ENCODE measurements at regions not wholly inside any gene's neighbourhood (a gene's known extent, or its start where the extent isn't known, plus 50 kb on each side); places are given as distances from the start of the nearest gene placed in this dataset.

- Histone ChIP-seq H3K9me3 (ENCODE audit: low read depth) (no peaks in the 10 kb centered on the region), H3K4me1 (ENCODE audit: insufficient read depth) (no peaks in the 10 kb centered on the region), H2AFZ (no peak overlapping the region), H3K27ac (no peak overlapping the region), H3K36me3 (replicated peaks; ENCODE audit: insufficient read depth, low read depth) (no peaks in the 10 kb centered on the region), H4K20me1 (ENCODE audit: insufficient read depth, poor library complexity, severe bottlenecking) (no peaks in the 10 kb centered on the region), H3K4me2 (no peak overlapping the region), H3K79me2 (no peaks in the 10 kb centered on the region), H3K27me3 (no peaks in the 10 kb centered on the region), H3K4me3 (no peak overlapping the region), H3K9me2 (replicated peaks; ENCODE audit: insufficient read depth) (no peaks in the 10 kb centered on the region)
- TF ChIP-seq EZH2phosphoT487 (IDR thresholded peaks at IDR 0.05; ENCODE audit: low read depth, severe bottlenecking, unreplicated experiment), result no peak
- no peak for TF ChIP-seq EZH2 (IDR thresholded peaks at IDR 0.05; ENCODE audit: borderline replicate concordance)
- no peak for TF ChIP-seq CTCF (IDR thresholded peaks at IDR 0.05; ENCODE audit: poor library complexity)
- 88% methylated on average over 3 of the region's 3 CpGs for WGBS (ENCODE audit: low lambda C conversion rate, missing lambda C conversion rate)
- no peak for DNase-seq (ENCODE audit: low spot score)
Measured at GRCh38 chr14:62443796-62444195, 601.5 kb downstream of the KCNH5 start.

GRCh38 chr14:62445570-62445969 is 599.7 kb downstream of the KCNH5 start:
- H3K27ac ChIP-seq, result no peak overlapping the region

GRCh38 chr14:62451221-62451620 is 594.0 kb downstream of the KCNH5 start:
- Histone ChIP-seq H3K79me2 (no peaks in the 10 kb centered on the region), H3K4me2 (no peak overlapping the region), H3K9me2 (replicated peaks; ENCODE audit: insufficient read depth) (no peaks in the 10 kb centered on the region), H3K4me3 (no peak overlapping the region), H2AFZ (no peak overlapping the region), H3K27ac (no peak overlapping the region), H3K9me3 (ENCODE audit: low read depth) (no peaks in the 10 kb centered on the region), H3K36me3 (replicated peaks; ENCODE audit: insufficient read depth, low read depth) (no peaks in the 10 kb centered on the region), H3K27me3 (no peaks in the 10 kb centered on the region), H3K4me1 (ENCODE audit: insufficient read depth) (no peaks in the 10 kb centered on the region), H4K20me1 (ENCODE audit: insufficient read depth, poor library complexity, severe bottlenecking) (no peaks in the 10 kb centered on the region)
- no peak for DNase-seq (ENCODE audit: low spot score)
- WGBS (ENCODE audit: low lambda C conversion rate, missing lambda C conversion rate), result 79% methylated on average over 3 of the region's 3 CpGs
- TF ChIP-seq EZH2 (IDR thresholded peaks at IDR 0.05; ENCODE audit: borderline replicate concordance) (no peak), CTCF (IDR thresholded peaks at IDR 0.05; ENCODE audit: poor library complexity) (no peak), EZH2phosphoT487 (IDR thresholded peaks at IDR 0.05; ENCODE audit: low read depth, severe bottlenecking, unreplicated experiment) (no peak)

More at GRCh38 chr14:62445570-62445969, 599.7 kb downstream of the KCNH5 start:
- no peaks in the 10 kb centered on the region for H4K20me1 ChIP-seq (ENCODE audit: insufficient read depth, poor library complexity, severe bottlenecking)
- no peak for DNase-seq (ENCODE audit: low spot score)
- H2AFZ ChIP-seq, result no peak overlapping the region
- TF ChIP-seq EZH2phosphoT487 (IDR thresholded peaks at IDR 0.05; ENCODE audit: low read depth, severe bottlenecking, unreplicated experiment), result no peak
- no peak for TF ChIP-seq EZH2 (IDR thresholded peaks at IDR 0.05; ENCODE audit: borderline replicate concordance)
- H3K9me3 ChIP-seq (ENCODE audit: low read depth), result no peaks in the 10 kb centered on the region
- no peak overlapping the region for H3K4me2 ChIP-seq
- no peaks in the 10 kb centered on the region for H3K4me1 ChIP-seq (ENCODE audit: insufficient read depth)
- 69% methylated on average over 4 of the region's 4 CpGs for WGBS (ENCODE audit: low lambda C conversion rate, missing lambda C conversion rate)
- H3K27me3 ChIP-seq, result no peaks in the 10 kb centered on the region
- H3K36me3 ChIP-seq (replicated peaks; ENCODE audit: insufficient read depth, low read depth), result no peaks in the 10 kb centered on the region
- H3K79me2 ChIP-seq, result no peaks in the 10 kb centered on the region
- H3K4me3 ChIP-seq, result no peak overlapping the region
- no peaks in the 10 kb centered on the region for H3K9me2 ChIP-seq (replicated peaks; ENCODE audit: insufficient read depth)

- Histone ChIP-seq H3K9me2 (replicated peaks; ENCODE audit: insufficient read depth) (no peaks in the 10 kb centered on the region), H3K9me3 (ENCODE audit: low read depth) (no peaks in the 10 kb centered on the region), H2AFZ (no peak overlapping the region), H4K20me1 (ENCODE audit: insufficient read depth, poor library complexity, severe bottlenecking) (no peaks in the 10 kb centered on the region), H3K4me2 (no peak overlapping the region), H3K4me3 (no peak overlapping the region), H3K79me2 (no peaks in the 10 kb centered on the region), H3K27ac (no peak overlapping the region), H3K4me1 (ENCODE audit: insufficient read depth) (no peaks in the 10 kb centered on the region), H3K36me3 (replicated peaks; ENCODE audit: insufficient read depth, low read depth) (no peaks in the 10 kb centered on the region), H3K27me3 (no peaks in the 10 kb centered on the region)
- DNase-seq (ENCODE audit: low spot score), result no peak
- WGBS (ENCODE audit: low lambda C conversion rate, missing lambda C conversion rate), result 68% methylated on average over 2 of the region's 2 CpGs
- TF ChIP-seq EZH2phosphoT487 (IDR thresholded peaks at IDR 0.05; ENCODE audit: low read depth, severe bottlenecking, unreplicated experiment) (no peak), EZH2 (IDR thresholded peaks at IDR 0.05; ENCODE audit: borderline replicate concordance) (no peak), CTCF (IDR thresholded peaks at IDR 0.05; ENCODE audit: poor library complexity) (no peak)
Measured at GRCh38 chr14:62453226-62453625, 592.0 kb downstream of the KCNH5 start.

All from hepatocyte (in vitro differentiated cells).